Activated CD8-positive, alpha-beta T cell treated with anti-CD3 and anti-CD28 coated beads, Interleukin-2, amount 10 ng/mL, durations not matched to agents 7 days and 5 days (primary cell): ENCODE measurements at regions not wholly inside any gene's neighbourhood (a gene's known extent, or its start where the extent isn't known, plus 50 kb on each side); places are given as distances from the start of the nearest gene placed in this dataset.

Source experiments
- ATAC-seq: fragments of 150-1000 bp; cut with Tn5 transposase; one replicate; pipeline ENCODE4 v1.10.0; 2021; ENCODE audit warnings: moderate library complexity
- CTCF ChIA-PET: fragments of 350-600 bp; sonication (Branson Sonifier 250); formaldehyde crosslinking; loops from one replicate; lab custom pipeline; 2021; ENCODE audit warnings: antibody characterized with exemption; lab: Charles Lee
- POLR2A ChIA-PET: fragments of 350-600 bp; sonication (Branson Sonifier 250); formaldehyde crosslinking; loops from one replicate; lab custom pipeline; 2021; ENCODE audit warnings: antibody characterized with exemption; lab: Charles Lee
- DNase-seq: peaks from one replicate; pipeline ENCODE4 v3.0.0-alpha.2; 2020
- H3K27ac Mint-ChIP-seq: one replicate; pipeline ENCODE4 v1.8.0; 2021; ENCODE audit warnings: mild to moderate bottlenecking, mixed read lengths
- H3K27me3 Mint-ChIP-seq: one replicate; pipeline ENCODE4 v1.8.0; 2021; ENCODE audit warnings: low read depth, mixed read lengths
- H3K36me3 Mint-ChIP-seq: one replicate; pipeline ENCODE4 v1.8.0; 2021; ENCODE audit warnings: low read depth, mixed read lengths
- H3K4me1 Mint-ChIP-seq: one replicate; pipeline ENCODE4 v1.8.0; 2021; ENCODE audit warnings: low read depth, mixed read lengths
- H3K4me3 Mint-ChIP-seq: one replicate; pipeline ENCODE4 v1.8.0; 2021; ENCODE audit warnings: mild to moderate bottlenecking, mixed read lengths
- H3K9me3 Mint-ChIP-seq: one replicate; pipeline ENCODE4 v1.8.0; 2022; ENCODE audit warnings: mixed read lengths; ENCODE audit not compliant: insufficient read depth

DNA sequence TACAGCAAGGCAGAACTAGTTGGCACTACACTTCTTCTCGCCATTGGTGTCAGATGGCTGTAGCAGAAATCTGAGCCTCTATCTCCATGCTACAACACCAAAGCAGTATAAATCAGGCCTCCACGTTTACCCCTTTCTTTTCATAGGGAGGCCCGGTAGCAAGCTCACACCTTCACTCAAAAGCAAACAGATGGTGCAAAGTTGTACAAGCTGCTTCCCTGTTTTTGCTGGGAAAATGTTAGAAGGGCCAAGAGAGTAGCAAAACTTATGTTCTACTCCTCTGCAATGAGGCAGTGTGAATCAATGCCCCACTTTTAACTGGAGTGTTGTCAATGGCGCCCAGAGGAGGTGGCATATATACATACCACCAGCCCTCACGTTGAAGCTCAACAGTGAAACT lies 369.6 kb upstream of the NRXN1 start:
- no peaks in the 10 kb centered on the region for H3K27me3 Mint-ChIP-seq
- DNase-seq = no peak
- peaks cover 10% of the 10 kb centered on the region for H3K9me3 Mint-ChIP-seq
- POLR2A ChIA-PET = no interaction called here
- CTCF ChIA-PET = no interaction called here
- H3K36me3 Mint-ChIP-seq = no peaks in the 10 kb centered on the region
- H3K4me1 Mint-ChIP-seq = no peaks in the 10 kb centered on the region
- H3K4me3 Mint-ChIP-seq = no peak overlapping the region
- ATAC-seq = no peak
- H3K27ac Mint-ChIP-seq = no peak overlapping the region

DNA sequence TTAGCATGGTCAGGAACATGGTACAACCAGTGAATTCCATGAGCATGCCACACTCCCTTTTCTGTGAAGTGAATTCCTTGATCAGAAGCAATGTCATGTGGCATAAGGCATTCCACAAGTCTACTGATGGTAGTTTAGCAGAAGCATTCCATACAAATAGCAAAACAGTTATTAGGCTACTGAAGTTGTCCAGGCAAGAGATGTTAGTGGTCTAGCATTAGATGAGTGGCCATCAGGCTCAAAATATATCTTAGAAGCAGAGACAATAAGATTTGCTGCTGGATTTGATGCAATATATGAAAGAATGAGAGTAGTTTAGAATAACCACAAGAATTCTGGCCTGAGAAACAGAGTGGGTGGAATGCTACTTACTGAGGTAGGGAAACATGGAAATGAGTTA lies 355.3 kb upstream of the NRXN1 start:
- H3K27ac Mint-ChIP-seq = no peak overlapping the region
- ChIA-PET CTCF (no interaction called here), POLR2A (no interaction called here)
- no peaks in the 10 kb centered on the region for H3K4me1 Mint-ChIP-seq
- H3K36me3 Mint-ChIP-seq = no peaks in the 10 kb centered on the region
- H3K9me3 Mint-ChIP-seq = peaks cover 3% of the 10 kb centered on the region
- no peak for ATAC-seq
- H3K4me3 Mint-ChIP-seq = no peak overlapping the region
- H3K27me3 Mint-ChIP-seq = no peaks in the 10 kb centered on the region
- no peak for DNase-seq

DNA sequence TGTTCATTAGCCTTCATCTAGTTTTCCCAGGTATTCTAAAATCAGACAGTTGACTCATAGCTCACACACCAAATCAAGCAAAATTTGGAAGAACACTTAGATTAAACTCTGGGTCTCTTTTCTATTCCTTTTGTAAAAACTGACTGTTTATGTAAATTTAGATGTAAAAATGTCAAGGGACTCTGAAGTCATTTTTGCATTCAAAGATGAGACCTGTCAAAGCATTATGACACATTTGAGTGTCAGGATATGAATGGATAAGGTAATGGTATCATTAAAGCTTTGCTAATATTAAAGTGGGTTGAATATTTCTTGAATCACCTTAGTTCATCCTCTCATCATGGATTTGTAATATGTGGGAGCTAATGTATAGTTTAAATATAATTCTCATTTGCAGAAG lies 348.1 kb upstream of the NRXN1 start:
- Mint-ChIP-seq H3K27me3 (no peaks in the 10 kb centered on the region), H3K9me3 (peaks cover 15% of the 10 kb centered on the region), H3K4me3 (no peak overlapping the region), H3K4me1 (no peaks in the 10 kb centered on the region), H3K27ac (no peak overlapping the region), H3K36me3 (no peaks in the 10 kb centered on the region)
- ChIA-PET POLR2A (no interaction called here), CTCF (no interaction called here)
- DNase-seq = no peak
- no peak for ATAC-seq

DNA sequence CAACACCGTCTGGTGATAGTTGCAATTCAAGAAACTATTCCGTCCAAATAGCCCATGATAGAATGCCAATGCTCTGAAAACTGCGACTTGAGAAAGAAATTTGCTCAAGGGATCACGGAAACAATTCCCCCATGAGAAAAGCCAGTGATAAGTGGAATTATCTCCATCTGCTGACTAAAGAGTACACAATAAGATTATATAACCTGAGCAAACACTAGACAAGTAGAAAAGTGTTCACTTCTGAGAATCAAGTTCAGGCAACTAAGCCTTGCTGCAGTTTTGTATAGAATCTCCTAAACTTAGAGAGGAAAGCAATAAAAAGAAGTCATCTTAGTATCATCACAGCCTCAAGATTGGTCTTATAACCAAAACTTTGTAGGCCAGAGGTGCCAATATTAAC lies 336.3 kb upstream of the NRXN1 start:
- no peaks in the 10 kb centered on the region for H3K36me3 Mint-ChIP-seq
- no peak overlapping the region for H3K27ac Mint-ChIP-seq
- POLR2A ChIA-PET = no interaction called here

DNA sequence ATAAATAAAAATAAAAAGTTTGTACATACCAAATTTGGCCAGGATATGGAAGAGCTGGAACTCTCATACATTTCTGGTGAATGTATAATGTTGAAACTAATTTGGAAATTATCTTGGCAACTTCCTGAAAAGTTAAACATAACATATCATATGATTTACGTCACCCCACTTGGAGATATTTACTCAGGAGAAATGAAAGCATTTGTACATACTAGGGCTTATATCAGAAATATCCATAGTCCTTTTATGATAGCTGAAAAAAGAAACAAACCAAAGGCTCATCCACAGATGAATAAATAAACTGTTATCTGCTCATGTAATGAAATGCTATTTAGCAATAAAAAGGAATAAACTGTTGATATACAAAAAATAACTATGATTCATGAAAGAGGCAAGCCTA lies 318.2 kb upstream of the NRXN1 start:
- Mint-ChIP-seq H3K27ac (no peak overlapping the region), H3K9me3 (peaks cover 11% of the 10 kb centered on the region), H3K36me3 (no peaks in the 10 kb centered on the region), H3K27me3 (no peaks in the 10 kb centered on the region), H3K4me1 (no peaks in the 10 kb centered on the region), H3K4me3 (no peak overlapping the region)
- DNase-seq = no peak
- CTCF ChIA-PET = no interaction called here
- ATAC-seq = no peak
- POLR2A ChIA-PET = interaction anchor here (0.6 kb wide), 1 partner anchor 1490 kb away, joined by 3 read pairs; no protein-coding TSS in a partner anchor

More for the DNA sequence above, 336.3 kb upstream of the NRXN1 start:
- ATAC-seq (no peak), DNase-seq (no peak)
- Mint-ChIP-seq H3K27me3 (no peaks in the 10 kb centered on the region), H3K4me1 (no peaks in the 10 kb centered on the region), H3K4me3 (no peak overlapping the region), H3K9me3 (peaks cover 3% of the 10 kb centered on the region)
- CTCF ChIA-PET = no interaction called here

DNA sequence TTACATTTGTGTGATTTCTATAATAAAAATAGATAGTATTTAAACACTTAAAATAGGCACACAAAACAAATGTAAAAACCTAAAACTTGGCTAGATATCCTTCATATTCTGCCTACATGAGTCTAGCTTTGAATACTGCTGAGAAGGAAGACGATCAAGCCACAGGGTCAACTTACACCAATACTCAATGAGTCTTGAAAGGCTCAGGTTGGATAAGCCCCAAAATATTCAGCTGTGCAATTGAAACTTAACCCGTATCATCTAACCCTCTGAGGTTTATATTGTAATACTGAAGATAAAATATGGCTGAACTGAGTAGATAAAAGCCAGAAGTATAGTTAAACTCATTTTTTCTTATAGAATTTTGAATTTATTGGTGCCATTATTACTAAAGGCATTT lies 313.0 kb upstream of the NRXN1 start:
- ATAC-seq = no peak
- no peaks in the 10 kb centered on the region for H3K27me3 Mint-ChIP-seq
- no peak for DNase-seq
- no peaks in the 10 kb centered on the region for H3K36me3 Mint-ChIP-seq
- peaks cover 7% of the 10 kb centered on the region for H3K9me3 Mint-ChIP-seq
- ChIA-PET CTCF (no interaction called here), POLR2A (no interaction called here)
- H3K27ac Mint-ChIP-seq = no peak overlapping the region
- no peak overlapping the region for H3K4me3 Mint-ChIP-seq
- no peaks in the 10 kb centered on the region for H3K4me1 Mint-ChIP-seq

DNA sequence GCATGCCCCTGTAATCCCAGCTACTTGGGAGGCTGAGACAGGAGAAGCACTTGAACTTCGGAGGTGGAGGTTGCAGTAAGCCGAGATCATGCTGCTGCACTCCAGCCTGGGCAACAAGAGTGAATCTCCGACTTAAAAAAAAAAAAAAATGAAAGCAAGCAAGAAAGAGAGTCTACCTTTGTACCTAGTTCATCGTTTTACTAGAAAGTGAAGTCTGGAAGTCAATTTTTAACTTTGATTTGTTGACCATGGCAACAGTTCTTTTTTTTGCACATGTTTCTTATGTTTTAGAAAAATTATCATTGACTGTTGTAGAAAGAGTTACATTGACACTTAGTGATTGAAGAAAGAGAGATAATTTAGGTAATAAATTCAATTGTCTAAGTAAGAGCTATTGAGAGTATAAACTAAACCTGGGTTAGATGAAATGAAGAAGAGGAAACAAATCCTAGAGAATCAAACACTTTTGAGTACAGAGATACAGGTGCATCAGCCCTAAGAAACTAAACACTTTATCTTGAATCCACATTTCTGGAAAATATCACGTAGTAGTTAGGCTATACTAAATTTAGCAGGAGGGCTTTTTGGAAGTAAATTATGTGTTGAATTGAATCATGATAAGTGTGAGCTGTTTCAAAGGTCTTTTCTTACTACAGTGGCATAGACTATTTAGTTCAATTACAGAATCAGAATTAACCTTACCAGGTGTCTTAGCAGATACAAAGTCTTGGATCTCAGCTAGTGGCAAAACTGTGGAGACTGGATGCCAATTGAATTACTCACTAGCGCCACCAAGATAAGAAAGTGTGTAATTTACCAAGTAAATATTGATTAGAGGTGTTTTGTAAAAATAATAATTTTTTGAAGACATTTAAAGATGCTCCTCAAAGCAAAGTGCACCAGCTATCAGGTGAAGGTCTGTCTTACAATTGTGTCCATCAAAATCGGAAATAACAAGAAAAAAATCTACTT lies 303.4 kb upstream of the NRXN1 start:
- Mint-ChIP-seq H3K4me3 (no peak overlapping the region), H3K27ac (no peak overlapping the region), H3K36me3 (no peaks in the 10 kb centered on the region), H3K27me3 (no peaks in the 10 kb centered on the region), H3K9me3 (peaks cover 8% of the 10 kb centered on the region), H3K4me1 (no peaks in the 10 kb centered on the region)
- ATAC-seq = no peak
- CTCF ChIA-PET = interaction anchor here (0.6 kb wide), 1 partner anchor 592 kb away, joined by 3 read pairs; no protein-coding TSS in a partner anchor
- no peak for DNase-seq
- POLR2A ChIA-PET = no interaction called here

DNA sequence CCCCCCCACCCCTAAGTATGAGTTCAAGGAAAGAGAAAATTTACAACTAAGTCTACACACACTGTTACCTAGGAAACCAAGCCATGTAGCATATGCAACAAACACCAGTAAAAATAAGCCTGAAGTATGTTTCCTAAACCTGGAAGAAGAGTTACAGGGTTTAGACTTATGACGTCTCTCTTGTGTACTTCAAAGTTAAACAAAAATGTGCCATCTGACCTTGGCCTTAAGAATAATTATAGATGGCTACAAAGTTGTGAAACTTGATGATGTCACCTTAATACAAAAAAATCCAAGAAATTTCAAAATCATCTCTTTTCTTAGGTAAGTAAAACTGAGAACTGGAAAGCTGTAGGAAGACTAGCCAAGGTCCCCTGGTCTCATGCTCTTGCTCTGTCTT lies 297.6 kb upstream of the NRXN1 start:
- ChIA-PET CTCF (no interaction called here), POLR2A (no interaction called here)
- Mint-ChIP-seq H3K9me3 (peaks cover 21% of the 10 kb centered on the region), H3K4me3 (no peak overlapping the region), H3K4me1 (no peaks in the 10 kb centered on the region), H3K27me3 (no peaks in the 10 kb centered on the region), H3K27ac (no peak overlapping the region), H3K36me3 (no peaks in the 10 kb centered on the region)
- ATAC-seq (no peak), DNase-seq (no peak)

DNA sequence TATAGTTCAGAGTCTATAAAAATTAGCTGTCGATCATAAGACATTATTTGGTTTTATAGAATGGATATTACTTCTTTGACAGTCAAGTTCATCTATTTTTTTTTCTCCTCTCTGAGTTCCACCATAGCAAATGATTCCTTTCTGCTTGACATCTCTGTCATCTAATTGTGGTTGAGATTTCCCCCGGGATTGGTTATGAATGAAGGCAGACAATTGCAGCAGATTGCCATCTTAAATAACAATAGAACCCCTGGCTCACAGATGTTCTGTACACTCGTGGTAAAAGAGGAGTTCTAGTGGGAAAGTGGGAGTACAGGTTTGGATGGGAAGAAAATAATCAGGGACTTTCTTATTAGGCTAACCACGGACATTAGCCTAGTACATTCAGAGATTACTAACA lies 292.1 kb upstream of the NRXN1 start:
- Mint-ChIP-seq H3K4me3 (no peak overlapping the region), H3K27me3 (no peaks in the 10 kb centered on the region), H3K27ac (no peak overlapping the region), H3K4me1 (no peaks in the 10 kb centered on the region), H3K36me3 (no peaks in the 10 kb centered on the region), H3K9me3 (peaks cover 26% of the 10 kb centered on the region)
- ChIA-PET POLR2A (no interaction called here), CTCF (no interaction called here)
- DNase-seq (no peak), ATAC-seq (no peak)

DNA sequence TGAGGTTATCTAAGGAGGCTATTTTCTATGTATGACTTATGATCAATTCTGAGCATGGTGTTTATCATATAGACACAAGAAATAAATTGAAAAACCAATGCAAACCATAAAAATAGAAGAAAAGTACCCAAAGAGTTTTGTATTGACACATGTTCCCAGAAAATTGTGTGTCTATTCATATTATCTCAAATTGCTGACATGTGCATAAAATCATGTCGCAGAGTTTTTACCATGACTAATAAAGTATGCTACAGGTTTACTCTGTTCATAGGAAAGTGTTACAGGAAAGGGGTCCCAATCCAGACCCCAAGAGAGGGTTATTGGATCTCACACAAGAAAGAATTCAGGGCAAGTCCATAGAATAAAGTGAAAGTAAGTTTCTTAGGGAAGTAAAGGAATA lies 290.7 kb upstream of the NRXN1 start:
- ATAC-seq (no peak), DNase-seq (no peak)
- Mint-ChIP-seq H3K36me3 (no peaks in the 10 kb centered on the region), H3K27ac (no peak overlapping the region), H3K27me3 (no peaks in the 10 kb centered on the region), H3K4me1 (no peaks in the 10 kb centered on the region), H3K4me3 (no peak overlapping the region), H3K9me3 (peaks cover 30% of the 10 kb centered on the region)
- CTCF ChIA-PET = no interaction called here
- POLR2A ChIA-PET = no interaction called here

DNA sequence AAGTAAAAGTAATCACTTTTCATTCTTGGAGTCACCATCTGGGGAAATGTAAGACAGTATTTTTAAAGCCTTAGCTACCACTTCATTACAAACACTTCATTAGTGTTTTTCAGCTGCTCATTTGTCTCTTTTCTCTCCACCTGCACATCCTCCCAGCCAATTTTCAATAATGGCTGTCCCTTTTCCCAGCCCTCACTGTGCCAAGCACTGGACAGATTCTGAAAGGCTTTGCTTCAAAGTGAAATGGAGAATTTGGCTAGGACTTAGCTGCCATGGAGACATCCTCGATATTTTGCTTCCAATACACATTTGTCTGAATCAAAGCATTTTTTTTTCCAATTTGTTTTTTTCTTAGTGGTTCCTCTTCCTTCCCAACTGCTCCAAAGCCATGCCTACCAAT lies 272.4 kb upstream of the NRXN1 start:
- no peak overlapping the region for H3K27ac Mint-ChIP-seq
- no peak overlapping the region for H3K4me3 Mint-ChIP-seq
- no peaks in the 10 kb centered on the region for H3K4me1 Mint-ChIP-seq
- ChIA-PET POLR2A (no interaction called here), CTCF (no interaction called here)
- no peaks in the 10 kb centered on the region for H3K36me3 Mint-ChIP-seq
- ATAC-seq (no peak), DNase-seq (no peak)
- peaks cover 13% of the 10 kb centered on the region for H3K9me3 Mint-ChIP-seq
- H3K27me3 Mint-ChIP-seq = no peaks in the 10 kb centered on the region

DNA sequence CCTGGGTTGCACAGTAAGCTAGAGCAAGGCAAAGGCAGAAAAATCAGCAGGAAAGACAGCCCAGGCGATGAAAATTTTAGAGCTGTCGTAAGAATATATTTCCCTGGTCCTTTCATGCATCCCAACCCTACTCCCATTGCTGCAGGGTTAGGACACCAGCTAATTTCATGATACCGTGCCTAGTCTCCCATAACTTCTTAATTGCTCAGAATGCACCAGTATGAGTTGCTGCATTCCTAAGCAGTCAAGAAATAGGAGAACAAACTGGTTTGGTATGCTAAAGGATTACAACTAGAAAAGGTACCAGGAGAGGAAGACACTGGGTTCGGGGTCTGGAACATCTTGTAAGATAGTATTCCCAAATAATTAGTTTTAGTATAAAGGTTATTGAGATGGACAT lies 269.4 kb upstream of the NRXN1 start:
- H3K27ac Mint-ChIP-seq = no peak overlapping the region
- ChIA-PET POLR2A (no interaction called here), CTCF (no interaction called here)
- no peaks in the 10 kb centered on the region for H3K36me3 Mint-ChIP-seq
- H3K27me3 Mint-ChIP-seq = no peaks in the 10 kb centered on the region
- H3K4me1 Mint-ChIP-seq = no peaks in the 10 kb centered on the region
- no peak for ATAC-seq
- peaks cover 17% of the 10 kb centered on the region for H3K9me3 Mint-ChIP-seq
- H3K4me3 Mint-ChIP-seq = no peak overlapping the region
- DNase-seq = no peak
